GM08714 (cell line): ENCODE measurements at regions not wholly inside any gene's neighbourhood (a gene's known extent, or its start where the extent isn't known, plus 50 kb on each side); places are given as distances from the start of the nearest gene placed in this dataset.
"Not testable (repeated sequence)": the region's sequence is repeated elsewhere in the genome, so short reads cannot be mapped to it uniquely, and the experiment has no call there.

ENCODE experiments used
- H3K4me3 ChIP-seq: fragments of 200-500 bp; sonication (Bioruptor generic); 2 replicates; pipeline ENCODE4 v1.5.1; 2014; ENCODE audit warnings: mild to moderate bottlenecking, low read length, inconsistent platforms
- ZNF274 ChIP-seq: IDR thresholded peaks from 2 replicates; pipeline ENCODE4 v1.6.1; 2012; ENCODE audit warnings: mild to moderate bottlenecking, low read depth, low read length

DNA sequence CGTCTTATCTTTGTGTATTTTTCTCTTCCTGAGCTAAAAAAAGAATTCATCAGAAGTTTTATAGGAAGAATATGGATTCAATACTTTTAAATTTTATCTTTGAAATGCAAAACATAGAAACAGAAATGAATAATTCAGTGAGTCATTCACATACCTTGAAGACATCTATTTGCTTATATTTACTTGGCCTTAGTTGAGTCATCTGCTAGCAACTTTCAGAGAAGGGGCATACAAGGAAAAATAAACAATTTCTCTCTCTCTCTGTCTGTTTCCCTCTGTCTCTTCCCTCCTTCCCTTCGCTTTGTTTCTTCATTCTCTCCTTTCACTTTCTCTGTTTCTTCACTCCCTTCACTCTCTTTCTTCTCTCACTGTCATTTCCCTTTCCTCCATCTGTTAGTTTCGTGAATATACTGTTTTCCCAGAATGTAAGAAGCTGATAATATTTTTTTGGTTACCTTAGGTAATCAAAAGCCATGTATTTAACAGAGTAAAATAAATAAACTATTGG is 477.2 kb downstream of the BRINP3 start:
- TF ChIP-seq ZNF274 = no peak
- H3K4me3 ChIP-seq = no peak overlapping the region

DNA sequence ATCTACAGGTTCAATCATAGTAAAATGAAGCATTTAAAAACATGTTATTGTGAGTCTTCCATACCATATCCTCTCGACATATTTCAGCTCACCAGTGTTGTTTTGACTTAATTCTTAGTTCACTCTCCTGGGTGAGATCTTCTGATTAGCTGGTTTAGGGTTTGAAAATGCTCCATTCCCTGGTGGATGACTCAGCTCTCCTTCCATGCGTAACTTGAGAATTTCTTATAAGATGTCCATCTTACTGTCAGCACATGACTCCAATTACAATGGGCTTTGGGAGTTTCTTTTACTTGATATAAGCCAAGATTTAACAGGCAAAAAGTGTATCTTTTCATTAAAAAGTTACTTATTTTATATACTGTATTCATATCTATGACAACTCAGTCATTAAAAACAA is 476.5 kb downstream of the BRINP3 start:
- no peak overlapping the region for H3K4me3 ChIP-seq
- no peak for TF ChIP-seq ZNF274

DNA sequence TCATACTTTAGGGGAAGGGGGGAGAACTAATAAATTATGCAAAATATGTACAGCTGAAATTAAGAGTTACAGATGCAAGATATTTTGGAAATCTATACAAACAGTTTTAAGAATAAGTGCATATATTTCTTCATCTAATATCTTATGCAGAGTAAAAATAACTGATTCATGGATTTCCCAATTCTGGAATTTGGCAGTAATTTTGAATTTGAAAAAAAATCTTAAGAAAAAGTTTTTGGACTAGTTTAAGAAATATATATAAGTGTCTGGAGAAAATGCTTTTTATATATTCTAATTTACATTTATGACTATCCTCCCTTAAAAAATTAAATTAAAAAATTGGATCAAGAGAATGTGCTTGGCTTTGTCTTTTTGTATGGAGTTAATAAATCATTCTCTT is 474.3 kb downstream of the BRINP3 start:
- no peak overlapping the region for H3K4me3 ChIP-seq
- no peak for TF ChIP-seq ZNF274

DNA sequence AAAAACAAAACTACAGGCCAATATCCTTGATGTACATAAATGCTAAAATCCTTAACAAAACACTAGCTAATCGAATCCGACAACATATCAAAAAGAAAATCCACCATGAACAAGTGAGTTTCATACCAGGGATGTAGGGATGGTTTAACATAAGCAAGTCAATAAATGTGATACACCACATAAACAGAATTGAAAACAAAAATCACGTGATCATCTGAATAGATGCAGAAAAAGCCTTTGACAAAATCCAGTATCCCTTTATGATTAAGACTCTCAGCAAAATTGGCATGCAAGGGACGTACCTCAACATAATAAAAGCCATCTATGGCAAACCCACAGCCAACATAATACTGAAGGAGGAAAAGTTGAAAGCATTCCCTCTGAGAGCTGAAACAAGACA is 466.1 kb downstream of the BRINP3 start:
- no peak for TF ChIP-seq ZNF274
- H3K4me3 ChIP-seq = no peak overlapping the region

DNA sequence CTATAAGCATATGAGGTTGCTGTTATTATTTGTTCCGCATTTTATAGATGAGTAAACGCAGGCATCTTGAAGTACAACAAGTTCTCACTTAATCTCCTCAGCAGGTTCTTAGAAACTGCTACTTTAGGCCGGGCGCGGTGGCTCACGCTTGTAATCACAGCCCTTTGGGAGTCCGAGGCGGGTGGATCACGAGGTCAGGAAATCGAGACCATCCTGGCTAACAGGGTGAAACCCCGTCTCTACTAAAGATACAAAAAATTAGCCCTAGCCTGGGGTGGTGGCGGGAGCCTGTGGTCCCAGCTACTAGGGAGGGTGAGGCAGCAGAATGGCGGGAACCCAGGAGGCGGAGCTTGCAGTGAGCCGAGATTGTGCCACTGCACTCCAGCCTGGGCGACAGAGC is 458.5 kb downstream of the BRINP3 start:
- not testable (repeated sequence) for H3K4me3 ChIP-seq

DNA sequence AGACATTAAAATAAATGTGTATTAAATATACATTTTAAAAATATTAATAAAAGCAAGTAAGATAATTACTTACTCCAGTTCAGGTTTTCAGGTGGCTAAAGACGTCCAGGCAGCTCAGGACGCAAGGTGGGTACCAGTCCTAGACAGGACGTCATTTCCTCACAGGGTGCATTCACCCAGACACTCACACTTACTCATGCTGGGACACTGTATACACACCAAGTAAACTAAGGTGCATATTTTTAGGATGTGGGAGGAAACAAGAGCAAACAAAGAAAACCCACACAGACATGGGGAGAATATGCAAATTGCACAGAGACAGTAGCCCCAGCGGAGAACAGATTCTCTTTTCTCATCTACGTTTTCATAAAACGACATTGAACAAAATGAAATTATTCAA is 457.9 kb downstream of the BRINP3 start:
- no peak overlapping the region for H3K4me3 ChIP-seq
- no peak for TF ChIP-seq ZNF274

DNA sequence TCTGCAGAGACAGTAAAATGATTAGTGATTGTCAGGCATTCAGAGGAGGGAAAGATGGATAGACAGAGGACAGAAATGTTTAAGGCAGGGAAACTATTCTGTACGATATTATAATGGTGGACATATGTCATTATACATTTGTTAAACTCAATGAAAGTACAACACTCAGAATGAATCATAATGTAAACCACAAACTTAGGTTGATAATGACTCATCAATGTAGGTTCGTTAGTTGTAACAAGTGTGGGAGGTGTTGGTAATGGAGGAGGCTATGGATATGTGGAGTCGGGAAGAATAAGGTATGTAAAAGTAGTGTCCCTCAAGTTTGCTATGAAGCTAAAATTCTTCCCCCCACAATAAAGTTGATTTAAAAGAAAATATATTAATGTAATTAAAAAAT is 455.0 kb downstream of the BRINP3 start:
- H3K4me3 ChIP-seq = no peak overlapping the region
- no peak for TF ChIP-seq ZNF274

DNA sequence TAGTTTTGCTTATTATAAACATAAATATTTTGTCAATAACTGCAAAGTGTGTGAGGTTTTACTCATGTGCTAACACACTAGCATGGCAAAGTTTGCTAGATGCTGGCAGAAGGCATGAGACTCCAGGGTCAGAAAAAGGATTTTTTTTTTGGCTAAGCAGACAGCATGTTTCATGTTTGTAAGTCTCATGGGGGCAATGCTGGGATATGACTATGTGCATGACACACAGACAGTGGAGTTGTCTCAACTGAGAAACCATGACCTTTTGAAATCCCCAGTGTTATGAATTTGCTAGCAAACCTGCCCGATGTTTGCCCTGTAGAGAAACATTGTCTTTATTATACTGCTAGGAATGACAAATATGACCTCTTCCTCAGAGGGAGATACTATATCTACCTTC is 448.2 kb downstream of the BRINP3 start:
- no peak overlapping the region for H3K4me3 ChIP-seq
- TF ChIP-seq ZNF274 = no peak

DNA sequence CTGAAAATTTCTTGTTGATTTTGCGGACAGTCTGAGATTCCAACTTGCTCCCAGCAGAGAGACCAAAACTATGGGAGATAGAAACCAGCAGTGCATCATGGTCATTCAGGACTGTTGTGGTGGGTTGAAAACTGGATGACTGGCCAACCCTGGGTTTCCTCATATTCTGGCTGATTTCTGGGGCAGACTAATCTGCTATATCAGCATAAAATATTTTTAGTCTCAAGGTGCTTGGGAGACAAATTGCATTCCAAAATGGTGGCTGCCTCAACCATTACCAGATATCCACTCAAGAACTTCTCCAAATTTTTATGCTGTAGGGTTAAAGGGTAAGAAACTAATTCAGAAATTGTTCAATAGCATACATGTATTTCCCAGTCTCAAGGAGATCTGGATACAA is 434.0 kb downstream of the BRINP3 start:
- no peak overlapping the region for H3K4me3 ChIP-seq
- no peak for TF ChIP-seq ZNF274

DNA sequence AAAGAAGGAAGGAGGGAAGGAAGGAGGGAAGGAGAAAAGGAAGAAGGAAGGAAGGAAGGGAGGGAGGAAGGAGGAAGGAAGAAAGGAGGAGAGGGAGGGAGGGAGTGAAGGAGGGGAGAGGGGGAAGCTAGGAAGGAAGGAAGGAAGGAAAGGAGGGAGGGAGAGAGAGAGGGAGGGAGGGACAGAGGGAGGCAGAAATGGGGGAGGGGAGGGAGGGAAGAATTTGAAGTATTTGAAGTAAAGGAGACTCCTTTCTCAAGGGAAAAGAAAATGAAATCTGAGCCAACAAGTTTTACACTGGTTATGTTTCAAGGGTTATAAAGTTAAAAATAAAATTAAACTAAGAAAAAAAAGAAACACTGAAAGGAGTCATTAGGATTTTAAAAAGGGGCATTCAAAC is 431.4 kb downstream of the BRINP3 start:
- TF ChIP-seq ZNF274 = no peak
- no peak overlapping the region for H3K4me3 ChIP-seq
